ENCODE measurements at regions not wholly inside any gene's neighbourhood (a gene's known extent, or its start where the extent isn't known, plus 50 kb on each side); places are given as distances from the start of the nearest gene placed in this dataset.

GRCh38 chr19:46922465-46922864 is 61.7 kb downstream of the ARHGAP35 start:
- DNase-seq = no peak
- Histone ChIP-seq H3K36me3 (ENCODE audit: control insufficient read depth in 3 of 3, insufficient read depth in 2 of 3, low read depth in 1 of 3, low read length in 3 of 3) (peaks cover 0 to 42% (median 10%) of the 10 kb centered on the region in 3 donors), H3K27me3 (ENCODE audit: control insufficient read depth in 3 of 3, insufficient read depth in 3 of 3, low read length in 3 of 3) (no peaks in the 10 kb centered on the region), H3K27ac (ENCODE audit: low read depth in 1 of 3, low read length in 2 of 3) (no peak overlapping the region), H3K4me3 (ENCODE audit: low read depth in 1 of 3, low read length in 3 of 3) (no peak overlapping the region), H3K9me3 (ENCODE audit: control insufficient read depth in 2 of 2, insufficient read depth in 1 of 2, low read depth in 1 of 2, low read length in 1 of 2) (no peaks in the 10 kb centered on the region), H3K4me1 (ENCODE audit: control insufficient read depth in 3 of 3, insufficient read depth in 2 of 3, low read depth in 1 of 3, low read length in 2 of 3) (peaks cover 17 to 34% (median 23%) of the 10 kb centered on the region in 3 donors)
- 99% methylated on average over 3 of the region's 3 CpGs for WGBS, 3 donors
- no peak for FAIRE-seq

- Histone ChIP-seq H3K4me1 (ENCODE audit: control insufficient read depth in 3 of 3, insufficient read depth in 2 of 3, low read depth in 1 of 3, low read length in 2 of 3) (peaks cover 17 to 35% (median 27%) of the 10 kb centered on the region in 3 donors), H3K27ac (ENCODE audit: low read depth in 1 of 3, low read length in 2 of 3) (peak overlapping the region; percentile 70 to 80 (median 74)), H3K4me3 (ENCODE audit: low read depth in 1 of 3, low read length in 3 of 3) (no peak overlapping the region), H3K36me3 (ENCODE audit: control insufficient read depth in 3 of 3, insufficient read depth in 2 of 3, low read depth in 1 of 3, low read length in 3 of 3) (peaks cover 0 to 27% (median 7%) of the 10 kb centered on the region in 3 donors), H3K27me3 (ENCODE audit: control insufficient read depth in 3 of 3, insufficient read depth in 3 of 3, low read length in 3 of 3) (no peaks in the 10 kb centered on the region), H3K9me3 (ENCODE audit: control insufficient read depth in 2 of 2, insufficient read depth in 1 of 2, low read depth in 1 of 2, low read length in 1 of 2) (no peaks in the 10 kb centered on the region)
- DNase-seq = peak; percentile 57 to 67
- FAIRE-seq = no peak
- WGBS, 3 donors = 7 to 25% (median 24%) methylated on average over 8 of the region's 8 CpGs
Measured at GRCh38 chr19:46924874-46925547, 64.2 kb downstream of the ARHGAP35 start.

GRCh38 chr19:46925548-46925950 is 64.8 kb downstream of the ARHGAP35 start:
- no peaks in the 10 kb centered on the region for H3K27me3 ChIP-seq (ENCODE audit: control insufficient read depth in 3 of 3, insufficient read depth in 3 of 3, low read length in 3 of 3)
- H3K4me1 ChIP-seq (ENCODE audit: control insufficient read depth in 3 of 3, insufficient read depth in 2 of 3, low read depth in 1 of 3, low read length in 2 of 3) = peaks cover 17 to 35% (median 27%) of the 10 kb centered on the region in 3 donors
- H3K9me3 ChIP-seq (ENCODE audit: control insufficient read depth in 2 of 2, insufficient read depth in 1 of 2, low read depth in 1 of 2, low read length in 1 of 2) = no peaks in the 10 kb centered on the region
- no peak overlapping the region for H3K4me3 ChIP-seq (ENCODE audit: low read depth in 1 of 3, low read length in 3 of 3)
- peaks cover 0 to 21% (median 5%) of the 10 kb centered on the region in 3 donors for H3K36me3 ChIP-seq (ENCODE audit: control insufficient read depth in 3 of 3, insufficient read depth in 2 of 3, low read depth in 1 of 3, low read length in 3 of 3)
- FAIRE-seq (no peak), DNase-seq (peak; percentile 88 to 96)
- peak overlapping the region; percentile 70 to 80 (median 74) for H3K27ac ChIP-seq (ENCODE audit: low read depth in 1 of 3, low read length in 2 of 3)
- 25 to 68% (median 46%) methylated on average over 4 of the region's 4 CpGs for WGBS, 3 donors

GRCh38 chr19:46926170-46927071 is 65.6 kb downstream of the ARHGAP35 start:
- H3K4me3 ChIP-seq (ENCODE audit: low read depth in 1 of 3, low read length in 3 of 3) = no peak overlapping the region
- H3K4me1 ChIP-seq (ENCODE audit: control insufficient read depth in 3 of 3, insufficient read depth in 2 of 3, low read depth in 1 of 3, low read length in 2 of 3) = peaks cover 17 to 35% (median 27%) of the 10 kb centered on the region in 3 donors
- peak overlapping the region in 2 of 3 donors; percentile 5 to 30 for H3K27ac ChIP-seq (ENCODE audit: low read depth in 1 of 3, low read length in 2 of 3)
- DNase-seq = no peak
- no peak for FAIRE-seq
- peaks cover 0 to 20% (median 2%) of the 10 kb centered on the region in 3 donors for H3K36me3 ChIP-seq (ENCODE audit: control insufficient read depth in 3 of 3, insufficient read depth in 2 of 3, low read depth in 1 of 3, low read length in 3 of 3)
- 79 to 81% (median 80%) methylated on average over 9 of the region's 9 CpGs for WGBS, 3 donors
- H3K27me3 ChIP-seq (ENCODE audit: control insufficient read depth in 3 of 3, insufficient read depth in 3 of 3, low read length in 3 of 3) = no peaks in the 10 kb centered on the region
- no peaks in the 10 kb centered on the region for H3K9me3 ChIP-seq (ENCODE audit: control insufficient read depth in 2 of 2, insufficient read depth in 1 of 2, low read depth in 1 of 2, low read length in 1 of 2)

GRCh38 chr19:46927106-46927505 is 66.3 kb downstream of the ARHGAP35 start:
- no peak overlapping the region for H3K27ac ChIP-seq (ENCODE audit: low read depth in 1 of 3, low read length in 2 of 3)
- FAIRE-seq = no peak
- H3K36me3 ChIP-seq (ENCODE audit: control insufficient read depth in 3 of 3, insufficient read depth in 2 of 3, low read depth in 1 of 3, low read length in 3 of 3) = peaks cover 0 to 16% (median 2%) of the 10 kb centered on the region in 3 donors
- H3K27me3 ChIP-seq (ENCODE audit: control insufficient read depth in 3 of 3, insufficient read depth in 3 of 3, low read length in 3 of 3) = no peaks in the 10 kb centered on the region
- no peak for DNase-seq
- 67 to 72% (median 72%) methylated on average over 6 of the region's 6 CpGs for WGBS, 3 donors
- peaks cover 17 to 35% (median 27%) of the 10 kb centered on the region in 3 donors for H3K4me1 ChIP-seq (ENCODE audit: control insufficient read depth in 3 of 3, insufficient read depth in 2 of 3, low read depth in 1 of 3, low read length in 2 of 3)
- no peak overlapping the region for H3K4me3 ChIP-seq (ENCODE audit: low read depth in 1 of 3, low read length in 3 of 3)
- no peaks in the 10 kb centered on the region for H3K9me3 ChIP-seq (ENCODE audit: control insufficient read depth in 2 of 2, insufficient read depth in 1 of 2, low read depth in 1 of 2, low read length in 1 of 2)

- no peak for FAIRE-seq
- Histone ChIP-seq H3K27me3 (ENCODE audit: control insufficient read depth in 3 of 3, insufficient read depth in 3 of 3, low read length in 3 of 3) (no peaks in the 10 kb centered on the region), H3K4me3 (ENCODE audit: low read depth in 1 of 3, low read length in 3 of 3) (no peak overlapping the region), H3K36me3 (ENCODE audit: control insufficient read depth in 3 of 3, insufficient read depth in 2 of 3, low read depth in 1 of 3, low read length in 3 of 3) (peaks cover 0 to 16% (median 2%) of the 10 kb centered on the region in 3 donors), H3K27ac (ENCODE audit: low read depth in 1 of 3, low read length in 2 of 3) (no peak overlapping the region), H3K4me1 (ENCODE audit: control insufficient read depth in 3 of 3, insufficient read depth in 2 of 3, low read depth in 1 of 3, low read length in 2 of 3) (peaks cover 19 to 40% (median 27%) of the 10 kb centered on the region in 3 donors), H3K9me3 (ENCODE audit: control insufficient read depth in 2 of 2, insufficient read depth in 1 of 2, low read depth in 1 of 2, low read length in 1 of 2) (no peaks in the 10 kb centered on the region)
- 59 to 81% (median 67%) methylated on average over 4 of the region's 4 CpGs for WGBS, 3 donors
- DNase-seq = no peak
Measured at GRCh38 chr19:46927893-46928292, 67.1 kb downstream of the ARHGAP35 start.

GRCh38 chr19:46928951-46929350 is 68.2 kb downstream of the ARHGAP35 start:
- 88 to 91% (median 89%) methylated on average over 5 of the region's 5 CpGs for WGBS, 3 donors
- Histone ChIP-seq H3K4me1 (ENCODE audit: control insufficient read depth in 3 of 3, insufficient read depth in 2 of 3, low read depth in 1 of 3, low read length in 2 of 3) (peaks cover 19 to 39% (median 27%) of the 10 kb centered on the region in 3 donors), H3K9me3 (ENCODE audit: control insufficient read depth in 2 of 2, insufficient read depth in 1 of 2, low read depth in 1 of 2, low read length in 1 of 2) (no peaks in the 10 kb centered on the region), H3K27me3 (ENCODE audit: control insufficient read depth in 3 of 3, insufficient read depth in 3 of 3, low read length in 3 of 3) (no peaks in the 10 kb centered on the region), H3K4me3 (ENCODE audit: low read depth in 1 of 3, low read length in 3 of 3) (no peak overlapping the region), H3K27ac (ENCODE audit: low read depth in 1 of 3, low read length in 2 of 3) (no peak overlapping the region), H3K36me3 (ENCODE audit: control insufficient read depth in 3 of 3, insufficient read depth in 2 of 3, low read depth in 1 of 3, low read length in 3 of 3) (peaks cover 0 to 11% (median 2%) of the 10 kb centered on the region in 3 donors)
- no peak for DNase-seq
- FAIRE-seq = no peak

- Histone ChIP-seq H3K27me3 (ENCODE audit: control insufficient read depth in 3 of 3, insufficient read depth in 3 of 3, low read length in 3 of 3) (no peaks in the 10 kb centered on the region), H3K9me3 (ENCODE audit: control insufficient read depth in 2 of 2, insufficient read depth in 1 of 2, low read depth in 1 of 2, low read length in 1 of 2) (no peaks in the 10 kb centered on the region), H3K27ac (ENCODE audit: low read depth in 1 of 3, low read length in 2 of 3) (no peak overlapping the region), H3K4me3 (ENCODE audit: low read depth in 1 of 3, low read length in 3 of 3) (no peak overlapping the region), H3K4me1 (ENCODE audit: control insufficient read depth in 3 of 3, insufficient read depth in 2 of 3, low read depth in 1 of 3, low read length in 2 of 3) (peaks cover 6 to 18% (median 11%) of the 10 kb centered on the region in 3 donors), H3K36me3 (ENCODE audit: control insufficient read depth in 3 of 3, insufficient read depth in 2 of 3, low read depth in 1 of 3, low read length in 3 of 3) (peaks cover 0 to 10% (median 0%) of the 10 kb centered on the region in 3 donors)
- no peak for DNase-seq
- 62 to 79% (median 73%) methylated on average over 5 of the region's 5 CpGs for WGBS, 3 donors
- no peak for FAIRE-seq
Measured at GRCh38 chr19:46931202-46931601, 70.4 kb downstream of the ARHGAP35 start.
